ENCODE measurements at regions not wholly inside any gene's neighbourhood (a gene's known extent, or its start where the extent isn't known, plus 50 kb on each side); places are given as distances from the start of the nearest gene placed in this dataset.

DNA sequence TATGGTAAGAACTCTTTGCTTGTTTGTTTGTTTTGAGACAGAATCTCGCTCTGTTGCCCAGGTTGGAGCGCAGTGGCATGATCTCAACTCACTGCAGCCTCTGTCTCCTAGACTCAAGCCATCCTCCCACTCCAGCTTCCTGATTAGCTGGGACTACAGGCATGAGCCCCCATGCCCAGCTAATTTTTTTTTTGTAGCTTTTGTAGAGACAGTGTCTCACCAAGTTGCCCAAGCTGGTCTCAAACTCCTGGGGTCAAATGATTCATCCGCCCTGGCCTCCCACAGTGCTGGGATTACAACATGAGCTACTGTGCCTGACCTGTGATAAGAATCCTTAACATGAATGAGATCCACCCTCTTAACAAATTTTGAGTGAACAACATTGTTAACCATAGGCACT, 183.9 kb upstream of the TSHZ3 start:
- TF ChIP-seq, protein P1, sequence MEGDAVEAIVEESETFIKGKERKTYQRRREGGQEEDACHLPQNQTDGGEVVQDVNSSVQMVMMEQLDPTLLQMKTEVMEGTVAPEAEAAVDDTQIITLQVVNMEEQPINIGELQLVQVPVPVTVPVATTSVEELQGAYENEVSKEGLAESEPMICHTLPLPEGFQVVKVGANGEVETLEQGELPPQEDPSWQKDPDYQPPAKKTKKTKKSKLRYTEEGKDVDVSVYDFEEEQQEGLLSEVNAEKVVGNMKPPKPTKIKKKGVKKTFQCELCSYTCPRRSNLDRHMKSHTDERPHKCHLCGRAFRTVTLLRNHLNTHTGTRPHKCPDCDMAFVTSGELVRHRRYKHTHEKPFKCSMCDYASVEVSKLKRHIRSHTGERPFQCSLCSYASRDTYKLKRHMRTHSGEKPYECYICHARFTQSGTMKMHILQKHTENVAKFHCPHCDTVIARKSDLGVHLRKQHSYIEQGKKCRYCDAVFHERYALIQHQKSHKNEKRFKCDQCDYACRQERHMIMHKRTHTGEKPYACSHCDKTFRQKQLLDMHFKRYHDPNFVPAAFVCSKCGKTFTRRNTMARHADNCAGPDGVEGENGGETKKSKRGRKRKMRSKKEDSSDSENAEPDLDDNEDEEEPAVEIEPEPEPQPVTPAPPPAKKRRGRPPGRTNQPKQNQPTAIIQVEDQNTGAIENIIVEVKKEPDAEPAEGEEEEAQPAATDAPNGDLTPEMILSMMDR (IDR thresholded peaks at IDR 0.05) = no peak
- no peak for TF ChIP-seq POLR2A (IDR thresholded peaks at IDR 0.05)
